Ishikawa (cell line): ENCODE measurements at regions not wholly inside any gene's neighbourhood (a gene's known extent, or its start where the extent isn't known, plus 50 kb on each side); places are given as distances from the start of the nearest gene placed in this dataset.

ENCODE experiments used
- CEBPB ChIP-seq: IDR thresholded peaks from 2 replicates; pipeline ENCODE4 v1.6.1; 2012
- CREB1 ChIP-seq: IDR thresholded peaks from 2 replicates; pipeline ENCODE4 v1.6.1; 2012; ENCODE audit warnings: low read depth
- EGR1 ChIP-seq: IDR thresholded peaks from 2 replicates; pipeline ENCODE4 v1.6.1; 2012
- EP300 ChIP-seq: IDR thresholded peaks from 2 replicates; pipeline ENCODE4 v1.6.1; 2012; ENCODE audit warnings: borderline replicate concordance
- FOXM1 ChIP-seq: IDR thresholded peaks from 2 replicates; pipeline ENCODE4 v1.6.1; 2012; ENCODE audit warnings: low read depth, borderline replicate concordance
- NFIC ChIP-seq: IDR thresholded peaks from 2 replicates; pipeline ENCODE4 v1.6.1; 2012
- RAD21 ChIP-seq: IDR thresholded peaks from 2 replicates; pipeline ENCODE4 v1.6.1; 2012; ENCODE audit warnings: low read depth
- TAF1 ChIP-seq: IDR thresholded peaks from 2 replicates; pipeline ENCODE4 v1.6.1; 2012; ENCODE audit warnings: low read depth, mild to moderate bottlenecking
- TCF12 ChIP-seq: IDR thresholded peaks from 2 replicates; pipeline ENCODE4 v1.6.1; 2012; ENCODE audit warnings: low read depth
- TEAD4 ChIP-seq: IDR thresholded peaks from 2 replicates; pipeline ENCODE4 v1.6.1; 2012
- YY1 ChIP-seq: IDR thresholded peaks from 2 replicates; pipeline ENCODE4 v1.6.1; 2012; ENCODE audit warnings: low read depth
- ZBTB7A ChIP-seq: IDR thresholded peaks from 2 replicates; pipeline ENCODE4 v1.6.1; 2012; ENCODE audit warnings: low read depth
- TF ChIP-seq, protein P1 (sequence below): IDR thresholded peaks from 2 replicates; pipeline ENCODE4 v1.6.1; 2012
- TF ChIP-seq, protein P2 (sequence below): IDR thresholded peaks from 2 replicates; pipeline ENCODE4 v1.6.1; 2012; ENCODE audit warnings: low read depth, mild to moderate bottlenecking
- TF ChIP-seq, protein P3 (sequence below): IDR thresholded peaks from 2 replicates; pipeline ENCODE4 v1.6.1; 2012

DNA sequence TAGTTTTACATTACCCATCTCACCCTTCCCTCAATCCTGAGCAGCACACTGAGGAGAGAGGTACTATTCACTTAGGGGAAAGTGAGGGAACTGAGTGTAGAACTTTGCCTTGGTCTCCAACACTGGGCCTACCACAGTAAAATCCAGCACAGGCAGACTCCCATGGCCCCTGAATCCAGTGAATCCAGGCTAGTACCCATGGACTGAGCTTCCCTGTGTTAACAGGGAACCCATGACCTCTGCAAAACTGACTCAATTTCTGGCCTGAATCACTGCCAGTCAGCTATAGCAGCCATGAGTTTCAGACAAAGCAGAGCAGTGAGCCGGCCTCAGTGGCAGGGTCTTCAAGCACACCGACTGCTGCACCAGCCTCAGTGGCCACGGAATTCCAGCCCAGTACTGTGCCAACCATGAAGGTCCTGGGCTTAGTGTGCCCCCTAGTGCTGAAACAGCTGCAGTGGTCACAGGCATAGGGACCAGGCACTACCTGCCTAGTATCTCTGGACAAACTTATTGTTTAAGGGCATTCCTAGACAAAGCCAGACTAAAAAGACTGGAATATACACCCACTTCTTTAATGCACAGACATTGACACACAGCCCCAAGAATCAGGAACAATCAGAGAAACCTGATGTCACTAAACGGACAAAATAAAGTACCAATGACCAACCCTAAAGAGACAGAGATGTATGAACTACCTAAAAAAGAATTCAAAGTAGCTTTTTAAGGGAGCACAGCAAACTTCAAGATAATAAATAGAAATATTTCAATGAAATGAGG lies 127.4 kb upstream of the RPL34 start:
- TF ChIP-seq, protein P1, sequence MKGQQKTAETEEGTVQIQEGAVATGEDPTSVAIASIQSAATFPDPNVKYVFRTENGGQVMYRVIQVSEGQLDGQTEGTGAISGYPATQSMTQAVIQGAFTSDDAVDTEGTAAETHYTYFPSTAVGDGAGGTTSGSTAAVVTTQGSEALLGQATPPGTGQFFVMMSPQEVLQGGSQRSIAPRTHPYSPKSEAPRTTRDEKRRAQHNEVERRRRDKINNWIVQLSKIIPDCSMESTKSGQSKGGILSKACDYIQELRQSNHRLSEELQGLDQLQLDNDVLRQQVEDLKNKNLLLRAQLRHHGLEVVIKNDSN: no peak
- no peak for TF ChIP-seq EP300
- peak; percentile 93 for TF ChIP-seq RAD21
- no peak for TF ChIP-seq ZBTB7A
- no peak for TF ChIP-seq NFIC
- TF ChIP-seq TEAD4: peak; percentile 60
- TF ChIP-seq FOXM1: no peak
- no peak for TF ChIP-seq CEBPB

DNA sequence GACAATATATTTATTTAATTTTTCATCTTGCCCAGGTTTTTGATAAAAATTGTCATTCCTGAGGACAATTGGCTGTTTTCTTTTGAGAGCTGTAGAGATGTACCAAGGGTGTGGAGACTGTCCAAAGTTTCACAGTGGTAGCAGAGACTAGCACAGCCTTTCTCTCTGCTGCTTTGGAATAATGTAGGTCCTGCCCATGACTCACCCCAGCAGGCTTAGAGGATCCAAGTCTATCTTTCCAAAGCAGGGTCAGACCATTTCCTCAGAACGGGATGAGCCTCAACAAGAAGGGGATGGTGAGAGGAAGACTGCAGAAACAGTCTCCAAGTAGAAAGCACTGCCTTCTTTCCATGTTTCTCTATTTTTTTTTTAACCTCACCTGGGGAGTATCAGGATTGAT lies 131.5 kb upstream of the RPL34 start:
- TF ChIP-seq CREB1 (no peak), EP300 (no peak), FOXM1 (no peak), TAF1 (no peak)

DNA sequence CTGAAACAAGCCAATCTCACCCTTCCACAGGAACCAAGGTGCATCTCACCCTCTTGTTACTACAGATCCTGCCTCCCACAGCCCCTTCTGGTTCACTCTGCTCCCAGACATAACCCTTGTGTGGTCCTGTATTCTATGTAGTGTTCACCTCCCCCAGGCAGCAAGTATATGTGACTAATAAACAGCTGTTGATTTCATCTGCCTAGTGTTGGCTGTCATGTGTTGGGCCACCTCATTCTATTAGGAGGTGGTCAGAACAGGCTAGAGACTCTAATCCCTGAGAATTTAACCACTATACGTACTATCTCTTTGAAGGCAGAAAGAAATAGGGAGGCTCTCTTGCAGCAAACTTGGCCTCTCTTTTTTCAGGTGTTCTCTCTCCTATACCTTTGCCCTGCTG lies 134.3 kb upstream of the RPL34 start:
- TF ChIP-seq EP300 (no peak), EGR1 (no peak), ZBTB7A (no peak), CEBPB (no peak), TCF12 (no peak), TAF1 (no peak), YY1 (no peak), RAD21 (no peak), FOXM1 (no peak), TEAD4 (no peak), CREB1 (no peak), NFIC (no peak)
- TF ChIP-seq, protein P2, sequence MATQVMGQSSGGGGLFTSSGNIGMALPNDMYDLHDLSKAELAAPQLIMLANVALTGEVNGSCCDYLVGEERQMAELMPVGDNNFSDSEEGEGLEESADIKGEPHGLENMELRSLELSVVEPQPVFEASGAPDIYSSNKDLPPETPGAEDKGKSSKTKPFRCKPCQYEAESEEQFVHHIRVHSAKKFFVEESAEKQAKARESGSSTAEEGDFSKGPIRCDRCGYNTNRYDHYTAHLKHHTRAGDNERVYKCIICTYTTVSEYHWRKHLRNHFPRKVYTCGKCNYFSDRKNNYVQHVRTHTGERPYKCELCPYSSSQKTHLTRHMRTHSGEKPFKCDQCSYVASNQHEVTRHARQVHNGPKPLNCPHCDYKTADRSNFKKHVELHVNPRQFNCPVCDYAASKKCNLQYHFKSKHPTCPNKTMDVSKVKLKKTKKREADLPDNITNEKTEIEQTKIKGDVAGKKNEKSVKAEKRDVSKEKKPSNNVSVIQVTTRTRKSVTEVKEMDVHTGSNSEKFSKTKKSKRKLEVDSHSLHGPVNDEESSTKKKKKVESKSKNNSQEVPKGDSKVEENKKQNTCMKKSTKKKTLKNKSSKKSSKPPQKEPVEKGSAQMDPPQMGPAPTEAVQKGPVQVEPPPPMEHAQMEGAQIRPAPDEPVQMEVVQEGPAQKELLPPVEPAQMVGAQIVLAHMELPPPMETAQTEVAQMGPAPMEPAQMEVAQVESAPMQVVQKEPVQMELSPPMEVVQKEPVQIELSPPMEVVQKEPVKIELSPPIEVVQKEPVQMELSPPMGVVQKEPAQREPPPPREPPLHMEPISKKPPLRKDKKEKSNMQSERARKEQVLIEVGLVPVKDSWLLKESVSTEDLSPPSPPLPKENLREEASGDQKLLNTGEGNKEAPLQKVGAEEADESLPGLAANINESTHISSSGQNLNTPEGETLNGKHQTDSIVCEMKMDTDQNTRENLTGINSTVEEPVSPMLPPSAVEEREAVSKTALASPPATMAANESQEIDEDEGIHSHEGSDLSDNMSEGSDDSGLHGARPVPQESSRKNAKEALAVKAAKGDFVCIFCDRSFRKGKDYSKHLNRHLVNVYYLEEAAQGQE: no peak
- TF ChIP-seq, protein P3, sequence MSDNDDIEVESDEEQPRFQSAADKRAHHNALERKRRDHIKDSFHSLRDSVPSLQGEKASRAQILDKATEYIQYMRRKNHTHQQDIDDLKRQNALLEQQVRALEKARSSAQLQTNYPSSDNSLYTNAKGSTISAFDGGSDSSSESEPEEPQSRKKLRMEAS: no peak

DNA sequence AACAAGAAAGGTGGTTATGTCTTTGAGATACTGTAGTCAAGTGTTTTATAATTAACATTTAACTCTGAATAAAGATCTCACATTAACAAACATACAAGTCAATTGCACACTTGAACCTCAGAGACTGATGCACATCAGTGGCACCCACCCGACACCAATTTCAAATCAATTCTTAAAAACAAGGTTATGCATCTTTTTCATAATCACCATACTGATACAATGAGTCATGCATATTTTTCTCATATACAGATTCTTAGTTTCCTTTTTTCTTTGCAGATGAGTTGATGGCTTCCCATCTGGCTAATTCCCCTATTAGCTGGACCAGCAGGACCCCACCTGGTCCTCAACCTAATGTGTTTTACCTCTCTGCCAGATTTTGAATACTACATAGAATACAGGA lies 136.2 kb upstream of the RPL34 start:
- TF ChIP-seq CEBPB (no peak), TCF12 (no peak), ZBTB7A (no peak), TAF1 (no peak), FOXM1 (no peak)
- TF ChIP-seq, protein P2: no peak

DNA sequence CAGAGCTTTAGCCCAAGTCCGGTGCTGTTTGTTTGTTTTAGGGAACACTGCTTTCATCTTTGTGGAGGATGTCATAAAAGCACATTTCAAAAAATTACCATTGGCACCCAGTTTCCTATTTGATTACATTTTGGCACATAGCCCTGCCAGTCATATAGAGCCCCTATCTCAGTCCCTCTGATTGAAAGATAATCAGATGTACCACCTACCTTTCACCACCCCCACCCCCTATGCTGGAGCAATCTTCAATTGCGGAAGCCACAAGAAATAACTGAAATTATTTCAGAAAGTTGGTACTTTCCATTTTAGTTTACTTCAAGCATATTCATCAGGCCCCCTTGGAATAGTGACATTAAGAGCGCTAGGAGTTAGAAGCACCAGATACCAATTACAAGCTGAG lies 136.7 kb upstream of the RPL34 start:
- TF ChIP-seq FOXM1 (no peak), YY1 (no peak), CEBPB (no peak), EGR1 (no peak), TCF12 (no peak), TEAD4 (no peak), ZBTB7A (no peak), EP300 (no peak)
- TF ChIP-seq, protein P3: no peak
- TF ChIP-seq, protein P1: no peak
- TF ChIP-seq, protein P2: no peak
